ENCODE measurements at regions not wholly inside any gene's neighbourhood (a gene's known extent, or its start where the extent isn't known, plus 50 kb on each side); places are given as distances from the start of the nearest gene placed in this dataset.

DNA sequence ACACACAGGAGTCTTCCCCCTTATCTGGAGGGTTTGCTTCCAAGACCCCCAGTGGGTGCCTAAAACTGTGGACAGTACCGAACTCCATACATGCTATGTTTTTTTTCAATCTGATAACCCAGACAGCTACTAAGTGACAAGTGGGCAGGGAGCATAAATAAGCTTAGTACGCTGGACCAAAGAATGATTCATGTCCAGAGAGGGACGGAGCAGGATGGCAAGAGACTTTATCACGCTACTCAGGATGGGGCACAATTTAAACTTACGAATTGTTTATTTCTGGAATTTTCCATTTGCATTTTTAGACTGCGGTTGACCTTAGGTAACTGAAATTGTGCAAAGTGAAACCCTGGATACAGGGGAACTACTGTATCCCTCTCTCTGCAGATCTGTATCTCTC lies 410.0 kb upstream of the MKI67 start:
- Histone ChIP-seq H3K27me3 (peaks cover 69% of the 10 kb centered on the region), H3K4me1 (no peaks in the 10 kb centered on the region)
- no peak for ATAC-seq

DNA sequence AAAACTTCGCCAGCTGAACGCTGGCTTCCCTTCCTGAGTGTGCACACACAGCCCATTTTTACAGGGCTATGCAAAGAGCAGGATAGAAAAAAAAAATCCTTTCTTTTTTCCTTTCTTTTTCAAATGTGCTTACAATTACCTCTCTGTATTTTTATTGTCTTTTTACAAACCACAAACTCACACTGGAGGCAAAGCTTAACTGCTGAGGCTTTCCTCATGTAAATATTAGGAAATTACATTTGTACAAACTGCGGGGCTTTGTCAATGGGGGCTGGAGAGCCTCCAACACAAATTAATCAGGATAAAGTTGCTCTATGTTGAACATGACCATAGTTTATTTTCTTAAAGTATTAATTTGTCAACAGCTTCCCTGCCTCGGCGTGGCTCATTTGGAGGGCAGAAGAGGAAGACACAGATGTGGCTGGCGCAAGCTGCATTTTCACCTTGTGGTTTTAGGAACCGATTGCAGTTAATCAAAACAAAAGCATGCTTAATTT lies 411.7 kb upstream of the MKI67 start:
- intact Hi-C loops (cut with DNase I): no loop called here
- H3K27ac ChIP-seq: no peak overlapping the region
- H3K4me1 ChIP-seq: no peaks in the 10 kb centered on the region
- H3K36me3 ChIP-seq: no peaks in the 10 kb centered on the region
- H3K9me3 ChIP-seq: no peaks in the 10 kb centered on the region
- no peak overlapping the region for H3K4me3 ChIP-seq
- no peak for ATAC-seq
- no peak for DNase-seq
- peaks cover 69% of the 10 kb centered on the region for H3K27me3 ChIP-seq
- TF ChIP-seq, protein P1, sequence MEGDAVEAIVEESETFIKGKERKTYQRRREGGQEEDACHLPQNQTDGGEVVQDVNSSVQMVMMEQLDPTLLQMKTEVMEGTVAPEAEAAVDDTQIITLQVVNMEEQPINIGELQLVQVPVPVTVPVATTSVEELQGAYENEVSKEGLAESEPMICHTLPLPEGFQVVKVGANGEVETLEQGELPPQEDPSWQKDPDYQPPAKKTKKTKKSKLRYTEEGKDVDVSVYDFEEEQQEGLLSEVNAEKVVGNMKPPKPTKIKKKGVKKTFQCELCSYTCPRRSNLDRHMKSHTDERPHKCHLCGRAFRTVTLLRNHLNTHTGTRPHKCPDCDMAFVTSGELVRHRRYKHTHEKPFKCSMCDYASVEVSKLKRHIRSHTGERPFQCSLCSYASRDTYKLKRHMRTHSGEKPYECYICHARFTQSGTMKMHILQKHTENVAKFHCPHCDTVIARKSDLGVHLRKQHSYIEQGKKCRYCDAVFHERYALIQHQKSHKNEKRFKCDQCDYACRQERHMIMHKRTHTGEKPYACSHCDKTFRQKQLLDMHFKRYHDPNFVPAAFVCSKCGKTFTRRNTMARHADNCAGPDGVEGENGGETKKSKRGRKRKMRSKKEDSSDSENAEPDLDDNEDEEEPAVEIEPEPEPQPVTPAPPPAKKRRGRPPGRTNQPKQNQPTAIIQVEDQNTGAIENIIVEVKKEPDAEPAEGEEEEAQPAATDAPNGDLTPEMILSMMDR (IDR thresholded peaks at IDR 0.05): no peak

More for the DNA sequence above, 410.0 kb upstream of the MKI67 start:
- intact Hi-C loops (cut with DNase I): no loop called here
- TF ChIP-seq, protein P1 (IDR thresholded peaks at IDR 0.05): no peak
- Histone ChIP-seq H3K27ac (no peak overlapping the region), H3K4me3 (no peak overlapping the region), H3K9me3 (no peaks in the 10 kb centered on the region), H3K36me3 (no peaks in the 10 kb centered on the region)
- no peak for DNase-seq

DNA sequence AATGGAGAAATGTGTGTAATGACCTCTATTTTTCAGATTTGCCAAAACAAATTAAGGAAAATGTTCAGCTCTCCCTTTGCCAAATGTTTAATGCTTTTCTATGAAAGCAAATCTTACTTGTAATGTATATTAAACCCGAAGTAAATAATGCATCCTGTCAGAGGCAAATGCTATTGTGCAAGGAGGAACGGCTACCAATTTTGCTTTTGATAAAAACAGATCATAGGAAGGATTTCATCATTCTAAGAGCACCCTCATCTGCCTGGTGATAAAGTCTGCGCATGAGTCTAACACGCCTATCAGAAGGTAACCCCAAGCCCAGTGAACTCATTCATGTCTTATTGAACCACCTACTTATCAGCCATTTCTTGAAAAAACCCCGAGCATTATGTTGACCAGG lies 412.4 kb upstream of the MKI67 start:
- no peak for DNase-seq
- no peaks in the 10 kb centered on the region for H3K4me1 ChIP-seq
- peaks cover 73% of the 10 kb centered on the region for H3K27me3 ChIP-seq
- TF ChIP-seq, protein P1 (IDR thresholded peaks at IDR 0.05): no peak
- no peak overlapping the region for H3K4me3 ChIP-seq
- no peak overlapping the region for H3K27ac ChIP-seq
- intact Hi-C loops (cut with DNase I): no loop called here
- H3K9me3 ChIP-seq: no peaks in the 10 kb centered on the region
- ATAC-seq: no peak
- H3K36me3 ChIP-seq: no peaks in the 10 kb centered on the region

DNA sequence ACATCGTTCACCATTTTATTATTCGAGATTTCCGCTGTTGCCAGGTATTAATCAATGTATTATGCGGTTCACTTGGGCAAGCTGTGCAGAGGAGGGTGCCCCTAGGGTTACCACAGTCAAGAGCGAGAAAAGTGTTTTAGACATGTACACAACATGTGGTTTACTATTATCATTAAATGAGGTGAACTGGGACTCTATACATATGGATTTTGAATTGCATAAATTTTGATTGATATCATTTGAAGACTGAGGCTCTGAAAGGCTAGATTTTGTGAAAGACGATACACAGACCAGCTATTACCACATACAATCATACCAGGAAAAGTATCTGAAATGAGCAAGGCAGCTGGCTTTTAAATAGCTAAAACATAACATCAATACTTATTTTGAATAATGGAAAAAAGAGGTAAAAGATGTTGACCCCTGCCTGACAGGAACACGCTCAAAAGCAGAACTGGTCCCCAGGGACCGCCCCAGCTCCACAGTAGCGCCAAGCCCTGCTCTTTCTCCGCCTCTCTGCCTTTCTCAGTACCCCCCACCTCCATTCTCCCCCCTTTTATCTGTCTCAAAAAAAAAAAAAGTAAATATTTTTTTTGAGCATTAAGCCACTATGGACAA lies 413.4 kb upstream of the MKI67 start:
- no peak overlapping the region for H3K4me3 ChIP-seq
- peaks cover 70% of the 10 kb centered on the region for H3K27me3 ChIP-seq
- H3K36me3 ChIP-seq: no peaks in the 10 kb centered on the region
- DNase-seq (no peak), ATAC-seq (no peak)
- no peak overlapping the region for H3K27ac ChIP-seq
- TF ChIP-seq, protein P1 (IDR thresholded peaks at IDR 0.05): no peak
- no peaks in the 10 kb centered on the region for H3K4me1 ChIP-seq
- intact Hi-C loops (cut with DNase I): no loop called here
- no peaks in the 10 kb centered on the region for H3K9me3 ChIP-seq

DNA sequence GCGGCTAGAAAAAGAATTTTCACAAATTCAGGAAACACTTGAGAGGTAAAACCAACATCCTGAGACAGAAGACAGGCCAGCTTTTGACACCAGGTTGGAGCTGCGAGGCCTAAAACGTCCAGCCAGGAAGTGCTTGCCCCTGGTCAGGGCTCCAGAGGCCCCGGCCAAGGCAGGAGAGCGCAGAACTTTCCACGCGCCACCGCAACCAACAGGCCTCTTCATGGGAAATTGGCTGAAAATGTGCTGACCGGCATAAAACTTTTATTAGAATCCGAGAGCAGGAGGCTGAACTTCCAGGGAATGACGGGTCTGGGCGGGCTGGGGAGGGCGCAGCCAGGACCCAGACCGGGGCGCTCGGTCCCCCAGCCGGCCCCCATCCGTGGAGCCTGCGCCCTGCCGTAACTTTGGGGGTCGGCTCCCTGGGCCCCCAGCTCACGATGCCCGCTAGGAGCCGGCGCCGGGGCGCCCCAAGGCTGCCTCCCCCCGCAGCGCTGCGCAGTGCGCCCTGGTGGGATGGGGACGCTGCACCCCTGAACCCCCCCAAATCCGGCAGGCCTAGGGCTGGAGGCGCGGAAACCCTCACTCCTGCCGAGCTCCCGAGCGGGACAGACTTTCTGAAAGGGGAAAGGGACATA lies 414.0 kb upstream of the MKI67 start:
- Histone ChIP-seq H3K4me1 (no peaks in the 10 kb centered on the region), H3K4me3 (no peak overlapping the region), H3K27me3 (peaks cover 67% of the 10 kb centered on the region), H3K9me3 (no peaks in the 10 kb centered on the region), H3K36me3 (no peaks in the 10 kb centered on the region), H3K27ac (no peak overlapping the region)
- DNase-seq (no peak), ATAC-seq (no peak)
- TF ChIP-seq, protein P1 (IDR thresholded peaks at IDR 0.05): no peak
- intact Hi-C loops (cut with DNase I): no loop called here
